GM20000 (cell line): ENCODE measurements at regions not wholly inside any gene's neighbourhood (a gene's known extent, or its start where the extent isn't known, plus 50 kb on each side); places are given as distances from the start of the nearest gene placed in this dataset.
"Not testable (repeated sequence)": the region's sequence is repeated elsewhere in the genome, so short reads cannot be mapped to it uniquely, and the experiment has no call there.

Experiments used
- DNase-seq: peaks from one replicate; pipeline ENCODE4 v3.0.0; 2012; ENCODE audit warnings: low spot score
- CTCF ChIP-seq: IDR thresholded peaks from 2 replicates; pipeline ENCODE4 v1.5.1; 2012; ENCODE audit warnings: mild to moderate bottlenecking, control low read depth; ENCODE audit errors: extremely low read depth, missing control alignments

GRCh38 chr7:112989531-112989930 is 97.1 kb downstream of the GPR85 start:
- no peak for DNase-seq

DNA sequence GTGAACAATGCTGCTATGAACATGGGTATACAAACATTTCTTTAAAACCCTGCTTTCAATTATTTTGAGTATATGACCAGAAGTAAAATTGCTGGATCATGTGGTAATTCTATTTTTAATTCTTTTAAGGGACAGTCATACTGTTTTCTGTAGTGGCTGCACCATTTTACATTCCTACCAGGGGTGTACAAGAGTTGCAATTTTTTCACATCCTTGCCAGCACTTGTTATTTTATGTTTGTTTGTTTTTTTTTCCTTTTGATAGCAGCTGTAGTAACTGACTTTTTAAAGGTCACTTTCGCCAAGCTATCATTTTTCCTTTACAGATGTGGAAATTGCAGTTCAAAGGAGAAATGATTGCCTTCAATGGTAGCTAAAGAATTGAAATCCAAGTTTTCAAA is 99.5 kb downstream of the GPR85 start:
- DNase-seq: no peak
- TF ChIP-seq CTCF: no peak

More at GRCh38 chr7:112989531-112989930, 97.1 kb downstream of the GPR85 start:
- TF ChIP-seq CTCF: no peak

- no peak for TF ChIP-seq CTCF
- DNase-seq: no peak
Measured at GRCh38 chr7:112986256-112987031, 100.2 kb downstream of the GPR85 start.

- no peak for TF ChIP-seq CTCF
- no peak for DNase-seq
Measured at GRCh38 chr7:112985377-112985987, 101.1 kb downstream of the GPR85 start.

DNA sequence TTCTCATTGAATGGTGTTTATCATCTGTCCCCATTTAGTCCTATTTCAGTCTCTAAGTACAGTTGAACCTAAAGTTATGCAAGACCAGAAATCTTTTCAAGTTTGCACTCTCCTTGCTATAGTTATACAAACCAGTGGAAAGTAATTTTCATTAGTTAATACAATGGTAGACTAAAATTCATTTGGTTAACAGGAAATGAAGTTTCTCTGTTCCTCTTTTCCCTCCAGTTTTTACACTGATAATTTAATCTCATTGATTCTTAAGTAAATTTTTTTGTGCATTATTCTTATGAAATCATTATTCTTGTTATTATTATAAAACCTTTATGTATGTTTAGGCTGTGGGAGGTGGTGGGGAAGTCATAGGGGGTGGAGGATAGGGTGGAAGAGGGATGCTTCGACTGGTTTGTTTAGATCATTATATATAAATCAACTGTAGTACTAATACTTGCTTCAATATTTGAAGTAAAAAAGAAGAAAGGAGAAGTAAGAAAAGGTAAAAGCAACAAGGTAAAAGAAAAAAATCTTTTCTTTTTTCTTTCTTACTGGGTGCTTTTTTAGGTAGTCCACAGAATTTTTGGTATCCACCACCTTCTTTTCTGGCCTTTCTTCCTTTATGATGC is 104.1 kb downstream of the GPR85 start:
- DNase-seq: peak; percentile 20
- no peak for TF ChIP-seq CTCF

DNA sequence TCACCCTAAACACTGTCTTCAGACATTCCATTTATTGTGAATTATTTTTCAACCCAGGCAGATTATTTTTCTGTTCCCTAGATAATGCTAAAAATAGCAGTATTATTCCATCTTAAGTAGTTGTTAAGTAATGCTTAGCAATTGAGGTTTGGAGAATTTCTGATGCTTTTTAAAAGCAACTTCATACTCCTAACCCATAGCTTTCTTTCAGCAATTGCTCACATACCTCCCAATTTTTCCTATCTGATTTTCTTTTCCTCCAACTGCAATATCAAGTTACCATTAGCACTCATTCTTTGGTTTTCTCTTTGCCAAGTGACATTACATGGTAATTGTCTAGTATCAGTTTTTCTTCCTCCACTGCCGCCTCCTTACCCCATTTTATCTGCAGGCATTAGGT is 104.7 kb downstream of the GPR85 start:
- TF ChIP-seq CTCF: no peak
- DNase-seq: no peak

- DNase-seq: not testable (repeated sequence)
Measured at GRCh38 chr7:112979055-112979454, 107.6 kb downstream of the GPR85 start.

DNA sequence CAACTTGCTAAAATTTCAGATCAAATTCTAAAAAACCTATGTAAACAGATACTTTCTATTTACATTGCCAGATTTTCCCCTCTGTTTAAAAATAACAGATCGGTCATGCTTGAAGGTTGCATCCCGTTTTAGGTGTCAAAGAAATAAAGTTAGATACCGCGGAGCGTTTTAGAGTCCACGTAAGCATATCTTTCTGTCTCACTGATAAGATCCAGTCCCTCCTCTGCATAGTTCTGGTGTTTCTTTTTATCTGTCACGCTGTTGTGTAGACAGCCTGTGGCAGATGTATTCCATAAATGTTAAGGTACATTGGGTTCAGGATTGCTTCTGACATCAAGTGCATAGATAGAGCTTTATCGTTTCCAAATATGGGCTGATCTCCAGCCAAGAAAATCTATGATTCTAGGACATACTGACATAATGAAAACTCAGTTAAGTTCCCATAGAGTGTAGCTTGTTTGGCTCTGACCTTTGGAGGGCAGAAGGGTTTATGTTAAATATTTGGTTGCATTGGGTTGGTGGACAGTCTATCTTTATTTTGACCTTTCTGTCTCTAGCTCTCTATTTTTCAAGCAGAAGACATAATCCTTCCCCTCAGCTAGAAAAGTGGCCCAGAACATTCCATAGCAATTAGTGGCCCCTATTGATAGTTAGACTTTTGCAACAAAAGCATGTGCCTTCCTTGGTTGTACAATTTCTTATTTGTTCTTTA is 109.2 kb downstream of the GPR85 start:
- not testable (repeated sequence) for DNase-seq
